ENCODE measurements at regions not wholly inside any gene's neighbourhood (a gene's known extent, or its start where the extent isn't known, plus 50 kb on each side); places are given as distances from the start of the nearest gene placed in this dataset.

DNA sequence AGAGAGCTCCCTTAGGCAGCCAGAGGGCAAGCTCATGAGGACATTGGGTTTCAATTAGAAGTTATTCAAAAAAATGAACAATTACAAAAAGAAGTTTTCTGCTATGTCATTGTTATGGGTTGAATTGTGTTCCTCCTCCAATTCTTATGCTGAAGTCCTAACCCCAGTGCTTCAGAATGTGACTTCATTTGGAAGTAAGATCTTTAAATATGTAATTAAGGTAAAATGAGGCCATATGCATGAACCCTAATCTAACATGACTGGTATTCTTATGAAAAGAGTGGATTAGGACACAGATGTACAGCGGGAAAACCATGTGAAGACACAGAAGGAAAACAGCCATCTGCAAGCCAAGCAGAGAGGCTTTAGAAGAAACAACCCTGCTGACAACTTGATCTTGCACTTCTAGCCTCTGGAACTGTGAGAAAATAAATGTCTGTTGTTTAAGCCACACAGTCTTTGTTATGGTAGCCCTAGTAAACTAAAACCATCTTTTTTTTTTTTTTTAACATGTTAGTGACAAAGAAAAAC is 929.6 kb downstream of the EPHA3 start:
- Histone ChIP-seq H3K9me3 (no peaks in the 10 kb centered on the region), H3K4me3 (no peak overlapping the region), H3K27me3 (no peaks in the 10 kb centered on the region), H3K4me1 (no peaks in the 10 kb centered on the region), H3K27ac (no peak overlapping the region), H3K36me3 (no peaks in the 10 kb centered on the region)
- DNase-seq, result no peak
- TF ChIP-seq, protein P1, sequence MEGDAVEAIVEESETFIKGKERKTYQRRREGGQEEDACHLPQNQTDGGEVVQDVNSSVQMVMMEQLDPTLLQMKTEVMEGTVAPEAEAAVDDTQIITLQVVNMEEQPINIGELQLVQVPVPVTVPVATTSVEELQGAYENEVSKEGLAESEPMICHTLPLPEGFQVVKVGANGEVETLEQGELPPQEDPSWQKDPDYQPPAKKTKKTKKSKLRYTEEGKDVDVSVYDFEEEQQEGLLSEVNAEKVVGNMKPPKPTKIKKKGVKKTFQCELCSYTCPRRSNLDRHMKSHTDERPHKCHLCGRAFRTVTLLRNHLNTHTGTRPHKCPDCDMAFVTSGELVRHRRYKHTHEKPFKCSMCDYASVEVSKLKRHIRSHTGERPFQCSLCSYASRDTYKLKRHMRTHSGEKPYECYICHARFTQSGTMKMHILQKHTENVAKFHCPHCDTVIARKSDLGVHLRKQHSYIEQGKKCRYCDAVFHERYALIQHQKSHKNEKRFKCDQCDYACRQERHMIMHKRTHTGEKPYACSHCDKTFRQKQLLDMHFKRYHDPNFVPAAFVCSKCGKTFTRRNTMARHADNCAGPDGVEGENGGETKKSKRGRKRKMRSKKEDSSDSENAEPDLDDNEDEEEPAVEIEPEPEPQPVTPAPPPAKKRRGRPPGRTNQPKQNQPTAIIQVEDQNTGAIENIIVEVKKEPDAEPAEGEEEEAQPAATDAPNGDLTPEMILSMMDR (IDR thresholded peaks at IDR 0.05), result no peak
- no peak for TF ChIP-seq POLR2A (IDR thresholded peaks at IDR 0.05)

DNA sequence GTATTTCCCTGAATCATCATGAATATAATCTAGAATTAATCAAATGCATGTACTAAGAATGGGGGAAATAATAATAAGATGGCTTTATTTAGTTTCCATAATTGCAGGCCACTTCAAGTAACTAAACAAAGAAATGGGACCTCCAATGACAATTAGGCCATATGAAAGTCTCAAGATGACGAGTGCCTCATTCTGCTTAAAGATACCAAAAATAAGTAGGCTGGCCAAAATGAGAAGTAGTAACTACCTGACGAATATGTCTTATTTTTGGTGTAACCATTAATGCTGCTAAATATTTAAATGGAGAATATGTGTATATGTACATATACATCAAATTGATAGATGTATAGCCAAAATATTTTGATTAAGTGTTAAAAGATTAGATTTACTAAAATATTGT is 932.6 kb downstream of the EPHA3 start:
- Histone ChIP-seq H3K4me3 (no peak overlapping the region), H3K27me3 (no peaks in the 10 kb centered on the region), H3K9me3 (no peaks in the 10 kb centered on the region), H3K27ac (no peak overlapping the region), H3K36me3 (no peaks in the 10 kb centered on the region), H3K4me1 (no peaks in the 10 kb centered on the region)
- DNase-seq, result no peak
- TF ChIP-seq POLR2A (IDR thresholded peaks at IDR 0.05), result no peak
- TF ChIP-seq, protein P1 (IDR thresholded peaks at IDR 0.05), result no peak

DNA sequence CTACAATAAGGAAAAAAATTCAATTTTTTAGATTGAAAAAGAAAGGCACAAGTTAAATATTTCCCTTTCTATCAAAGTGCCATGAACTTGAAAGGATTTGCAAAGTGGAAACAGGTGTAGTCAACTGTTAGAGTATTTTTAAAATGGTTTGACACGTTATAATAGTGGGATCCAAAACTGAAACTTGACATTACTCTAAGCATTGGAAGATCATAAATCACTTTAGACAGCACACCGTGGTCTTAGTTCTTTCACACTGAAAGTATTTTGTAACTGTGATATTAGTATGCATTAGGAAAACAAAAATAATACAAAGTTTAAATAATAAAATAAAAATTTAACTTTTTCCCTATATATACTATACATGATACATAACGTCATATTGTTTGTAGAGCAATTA is 933.1 kb downstream of the EPHA3 start:
- TF ChIP-seq, protein P1 (IDR thresholded peaks at IDR 0.05), result no peak

DNA sequence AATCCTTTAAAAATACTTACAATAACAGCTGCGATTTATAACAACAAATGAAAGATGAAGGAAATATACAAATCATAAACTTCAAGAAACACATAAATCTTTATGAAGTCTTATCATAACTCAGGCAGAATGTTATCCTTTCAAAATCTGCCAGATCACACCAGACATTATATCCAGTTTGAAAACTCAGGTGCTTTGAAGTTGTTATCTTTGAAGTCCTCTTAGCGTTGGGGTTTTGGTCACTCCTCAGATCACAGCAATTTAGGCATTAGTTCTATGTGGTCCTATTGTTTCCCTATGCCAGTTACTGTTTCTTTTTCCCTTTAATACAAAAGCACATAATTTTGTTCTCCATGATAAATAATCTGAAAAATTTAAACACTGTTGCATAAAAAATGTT is 934.6 kb downstream of the EPHA3 start:
- Histone ChIP-seq H3K4me1 (no peaks in the 10 kb centered on the region), H3K27me3 (no peaks in the 10 kb centered on the region), H3K36me3 (no peaks in the 10 kb centered on the region), H3K27ac (no peak overlapping the region), H3K4me3 (no peak overlapping the region), H3K9me3 (no peaks in the 10 kb centered on the region)
- DNase-seq, result no peak
- TF ChIP-seq, protein P1 (IDR thresholded peaks at IDR 0.05), result no peak
- TF ChIP-seq POLR2A (IDR thresholded peaks at IDR 0.05), result no peak

More for the DNA sequence above, 933.1 kb downstream of the EPHA3 start:
- no peaks in the 10 kb centered on the region for H3K9me3 ChIP-seq
- no peaks in the 10 kb centered on the region for H3K36me3 ChIP-seq
- no peak overlapping the region for H3K27ac ChIP-seq
- no peak overlapping the region for H3K4me3 ChIP-seq
- H3K4me1 ChIP-seq, result no peaks in the 10 kb centered on the region
- DNase-seq, result no peak
- no peaks in the 10 kb centered on the region for H3K27me3 ChIP-seq

DNA sequence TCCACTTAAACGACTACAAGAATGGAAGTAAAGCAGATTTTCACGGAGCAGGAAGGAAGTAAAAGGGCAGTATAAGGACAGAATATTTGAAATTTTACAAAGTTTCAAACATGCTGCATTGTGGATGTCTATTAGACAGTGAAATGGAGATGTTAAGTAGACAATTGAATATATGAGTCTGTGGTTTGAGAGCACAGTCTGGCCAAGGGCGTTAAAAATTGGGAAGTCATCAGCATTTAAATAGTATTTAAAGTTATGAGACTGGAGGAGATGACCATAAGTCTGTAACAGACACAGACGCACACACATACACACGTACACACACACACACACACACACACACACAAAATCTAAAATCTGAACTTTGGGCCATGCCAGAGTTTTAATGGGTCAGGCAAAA is 935.9 kb downstream of the EPHA3 start:
- Histone ChIP-seq H3K4me3 (no peak overlapping the region), H3K36me3 (no peaks in the 10 kb centered on the region), H3K27ac (no peak overlapping the region), H3K9me3 (no peaks in the 10 kb centered on the region), H3K4me1 (no peaks in the 10 kb centered on the region), H3K27me3 (no peaks in the 10 kb centered on the region)
- DNase-seq, result no peak
- TF ChIP-seq, protein P1 (IDR thresholded peaks at IDR 0.05), result no peak
- no peak for TF ChIP-seq POLR2A (IDR thresholded peaks at IDR 0.05)

Measured in Peyer's patch (tissue), 4 donors.